ENCODE measurements at regions not wholly inside any gene's neighbourhood (a gene's known extent, or its start where the extent isn't known, plus 50 kb on each side); places are given as distances from the start of the nearest gene placed in this dataset.

DNA sequence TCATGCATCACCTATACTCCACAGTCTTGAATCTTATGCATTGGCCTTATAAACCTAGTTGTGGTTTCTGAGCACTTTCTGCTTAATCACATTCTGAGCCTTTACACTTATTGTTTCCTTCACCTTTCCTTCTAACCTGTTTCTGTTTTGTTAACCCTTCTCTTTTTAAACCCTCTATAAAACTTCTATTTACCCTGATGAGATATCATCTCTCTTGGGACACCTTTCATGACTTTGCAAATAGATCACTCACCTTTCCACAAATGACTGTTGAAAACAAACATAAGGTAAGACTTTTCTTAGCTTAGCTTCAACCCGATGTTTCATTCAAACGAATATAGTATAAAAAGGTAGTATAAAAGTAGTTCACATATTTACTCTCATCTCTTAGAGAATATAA lies 483.6 kb downstream of the FAM181B start:
- TF ChIP-seq, protein P1, sequence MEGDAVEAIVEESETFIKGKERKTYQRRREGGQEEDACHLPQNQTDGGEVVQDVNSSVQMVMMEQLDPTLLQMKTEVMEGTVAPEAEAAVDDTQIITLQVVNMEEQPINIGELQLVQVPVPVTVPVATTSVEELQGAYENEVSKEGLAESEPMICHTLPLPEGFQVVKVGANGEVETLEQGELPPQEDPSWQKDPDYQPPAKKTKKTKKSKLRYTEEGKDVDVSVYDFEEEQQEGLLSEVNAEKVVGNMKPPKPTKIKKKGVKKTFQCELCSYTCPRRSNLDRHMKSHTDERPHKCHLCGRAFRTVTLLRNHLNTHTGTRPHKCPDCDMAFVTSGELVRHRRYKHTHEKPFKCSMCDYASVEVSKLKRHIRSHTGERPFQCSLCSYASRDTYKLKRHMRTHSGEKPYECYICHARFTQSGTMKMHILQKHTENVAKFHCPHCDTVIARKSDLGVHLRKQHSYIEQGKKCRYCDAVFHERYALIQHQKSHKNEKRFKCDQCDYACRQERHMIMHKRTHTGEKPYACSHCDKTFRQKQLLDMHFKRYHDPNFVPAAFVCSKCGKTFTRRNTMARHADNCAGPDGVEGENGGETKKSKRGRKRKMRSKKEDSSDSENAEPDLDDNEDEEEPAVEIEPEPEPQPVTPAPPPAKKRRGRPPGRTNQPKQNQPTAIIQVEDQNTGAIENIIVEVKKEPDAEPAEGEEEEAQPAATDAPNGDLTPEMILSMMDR (IDR thresholded peaks at IDR 0.05; ENCODE audit: poor library complexity): no peak
- no peak for TF ChIP-seq EZH2 (IDR thresholded peaks at IDR 0.05; ENCODE audit: borderline replicate concordance)
